Astrocyte (in vitro differentiated cells and primary cell): ENCODE measurements at regions not wholly inside any gene's neighbourhood (a gene's known extent, or its start where the extent isn't known, plus 50 kb on each side); places are given as distances from the start of the nearest gene placed in this dataset.
"Not testable (repeated sequence)": the region's sequence is repeated elsewhere in the genome, so short reads cannot be mapped to it uniquely, and the experiment has no call there.

ENCODE experiments used
- CTCF ChIP-seq: IDR thresholded peaks from 2 replicates; pipeline ENCODE4 v1.5.1; 2011; ENCODE audit warnings: low read depth, mild to moderate bottlenecking, inconsistent platforms, low read length, moderate library complexity; ENCODE audit not compliant: insufficient read depth
- EZH2 ChIP-seq: IDR thresholded peaks from 2 replicates; pipeline ENCODE4 v1.6.1; 2012; ENCODE audit warnings: mild to moderate bottlenecking, low read length, inconsistent platforms; ENCODE audit not compliant: insufficient read depth

- not testable (repeated sequence) for TF ChIP-seq EZH2, CTCF
Observed at GRCh38 chr2:111610035-111610434, 274.0 kb downstream of the ANAPC1 start.
